ENCODE measurements at regions not wholly inside any gene's neighbourhood (a gene's known extent, or its start where the extent isn't known, plus 50 kb on each side); places are given as distances from the start of the nearest gene placed in this dataset.

GRCh38 chr10:61061923-61062504 is 118.0 kb upstream of the RHOBTB1 start:
- H3K36me3 ChIP-seq: no peaks in the 10 kb centered on the region
- DNase-seq (no peak), ATAC-seq (no peak)
- H3K4me1 ChIP-seq: peaks cover 0 to 35% (median 9%) of the 10 kb centered on the region in 4 donors
- 69% methylated on average over 6 of the region's 6 CpGs for WGBS (ENCODE audit: insufficient coverage, low coverage, low lambda C conversion rate, missing lambda C conversion rate)
- H3K9me3 ChIP-seq: no peaks in the 10 kb centered on the region
- intact Hi-C loops (cut with DNase I): no loop called here
- H3K27me3 ChIP-seq: no peaks in the 10 kb centered on the region
- TF ChIP-seq POLR2A (IDR thresholded peaks at IDR 0.05) (no peak), CTCF (IDR thresholded peaks at IDR 0.05) (no peak)
- H3K4me3 ChIP-seq: no peak overlapping the region
- no peak overlapping the region for H3K27ac ChIP-seq

- Histone ChIP-seq H3K27me3 (no peaks in the 10 kb centered on the region), H3K4me1 (peaks cover 0 to 20% (median 5%) of the 10 kb centered on the region in 4 donors), H3K4me3 (no peak overlapping the region), H3K27ac (no peak overlapping the region), H3K36me3 (no peaks in the 10 kb centered on the region), H3K9me3 (no peaks in the 10 kb centered on the region)
- no peak for DNase-seq
- TF ChIP-seq CTCF (IDR thresholded peaks at IDR 0.05): no peak
- TF ChIP-seq POLR2A (IDR thresholded peaks at IDR 0.05): no peak
- 83% methylated on average over 5 of the region's 5 CpGs for WGBS (ENCODE audit: insufficient coverage, low coverage, low lambda C conversion rate, missing lambda C conversion rate)
- intact Hi-C loops (cut with DNase I): no loop called here
- ATAC-seq: no peak
These were observed 115.7 kb upstream of the RHOBTB1 start for GRCh38 chr10:61059636-61060035.

DNA sequence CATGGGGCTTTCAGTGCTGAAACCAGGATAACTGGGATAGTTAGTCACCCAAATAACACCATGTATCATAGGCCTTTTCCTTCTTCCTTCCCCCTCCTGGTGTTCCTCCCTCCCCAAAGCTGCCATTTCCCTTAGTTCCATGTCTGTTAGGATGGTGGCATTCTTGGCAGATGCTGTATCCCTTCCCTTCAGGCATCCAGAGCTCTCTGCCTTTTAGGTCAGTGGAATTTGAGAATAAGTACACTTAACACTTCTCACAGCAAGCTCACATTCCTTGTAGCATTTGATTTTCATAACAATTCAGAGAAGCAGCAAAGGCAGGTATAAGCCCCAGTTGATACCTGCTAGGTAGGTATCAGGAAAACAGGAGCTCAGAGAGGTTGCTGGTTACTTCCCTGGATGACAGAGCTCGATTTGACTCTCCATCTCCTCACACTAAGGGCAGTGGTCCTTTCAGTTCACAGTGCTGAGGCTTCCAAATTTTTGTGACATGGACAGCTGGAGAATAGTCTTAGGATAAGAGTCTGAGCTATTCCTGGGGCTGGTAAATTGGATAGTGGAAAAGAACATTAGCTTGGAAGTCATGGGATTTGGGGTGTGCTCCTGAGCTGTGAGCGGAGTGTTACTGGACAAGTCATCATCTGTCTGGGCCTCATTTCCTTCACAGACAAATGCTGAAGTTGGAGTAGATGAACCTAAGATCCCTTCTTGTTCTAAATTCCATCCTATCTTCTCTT is 108.7 kb upstream of the RHOBTB1 start:
- H3K4me3 ChIP-seq: no peak overlapping the region
- H3K27ac ChIP-seq: no peak overlapping the region
- H3K27me3 ChIP-seq: no peaks in the 10 kb centered on the region
- no peaks in the 10 kb centered on the region for H3K4me1 ChIP-seq
- TF ChIP-seq CTCF (IDR thresholded peaks at IDR 0.05) (no peak), POLR2A (IDR thresholded peaks at IDR 0.05) (no peak)
- intact Hi-C loops (cut with DNase I): no loop called here
- ATAC-seq (no peak), DNase-seq (no peak)
- H3K9me3 ChIP-seq: no peaks in the 10 kb centered on the region
- WGBS (ENCODE audit: insufficient coverage, low coverage, low lambda C conversion rate, missing lambda C conversion rate): 50% methylated on average over 1 of the region's 2 CpGs
- H3K36me3 ChIP-seq: no peaks in the 10 kb centered on the region

- Histone ChIP-seq H3K4me1 (no peaks in the 10 kb centered on the region), H3K9me3 (no peaks in the 10 kb centered on the region), H3K27ac (no peak overlapping the region), H3K27me3 (no peaks in the 10 kb centered on the region), H3K36me3 (no peaks in the 10 kb centered on the region), H3K4me3 (no peak overlapping the region)
- 74% methylated on average over 5 of the region's 5 CpGs for WGBS (ENCODE audit: insufficient coverage, low coverage, low lambda C conversion rate, missing lambda C conversion rate)
- no peak for DNase-seq
- intact Hi-C loops (cut with DNase I): no loop called here
- no peak for TF ChIP-seq POLR2A (IDR thresholded peaks at IDR 0.05)
- TF ChIP-seq CTCF (IDR thresholded peaks at IDR 0.05): no peak
- ATAC-seq: no peak
These were observed 107.4 kb upstream of the RHOBTB1 start for GRCh38 chr10:61051344-61051743.

All from right lobe of liver (tissue), 6 donors.